Fibroblast of skin of left quadriceps (primary cell): ENCODE measurements at regions not wholly inside any gene's neighbourhood (a gene's known extent, or its start where the extent isn't known, plus 50 kb on each side); places are given as distances from the start of the nearest gene placed in this dataset.

Experiments
- DNase-seq, 2 experiments: peaks; one replicate each; pipeline ENCODE4 v3.0.0-alpha.2; 2013; ENCODE audit warnings: low read depth in 2 of 2

GRCh38 chr9:120117081-120117480, 462.9 kb downstream of the CDK5RAP2 start:
- DNase-seq = no peak

DNA sequence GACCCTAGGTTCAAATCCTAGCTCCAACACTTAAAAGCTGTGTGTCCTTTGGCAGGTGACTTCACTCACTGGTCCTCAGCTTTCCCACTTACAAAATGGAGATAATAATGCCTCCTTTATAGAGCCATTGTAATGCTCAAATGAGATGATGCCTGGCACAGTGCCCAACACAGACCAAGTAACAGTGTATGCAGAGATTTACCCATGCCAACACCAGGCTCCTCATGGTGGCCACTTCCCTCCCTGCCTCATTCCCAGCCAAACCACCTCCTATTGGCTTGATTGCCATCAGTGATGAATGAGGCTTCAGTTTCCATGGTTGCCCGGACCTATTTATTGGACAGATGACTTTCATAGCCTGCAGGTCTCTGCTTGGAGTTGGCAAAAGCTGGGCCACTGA, 469.4 kb downstream of the CDK5RAP2 start:
- no peak for DNase-seq

DNA sequence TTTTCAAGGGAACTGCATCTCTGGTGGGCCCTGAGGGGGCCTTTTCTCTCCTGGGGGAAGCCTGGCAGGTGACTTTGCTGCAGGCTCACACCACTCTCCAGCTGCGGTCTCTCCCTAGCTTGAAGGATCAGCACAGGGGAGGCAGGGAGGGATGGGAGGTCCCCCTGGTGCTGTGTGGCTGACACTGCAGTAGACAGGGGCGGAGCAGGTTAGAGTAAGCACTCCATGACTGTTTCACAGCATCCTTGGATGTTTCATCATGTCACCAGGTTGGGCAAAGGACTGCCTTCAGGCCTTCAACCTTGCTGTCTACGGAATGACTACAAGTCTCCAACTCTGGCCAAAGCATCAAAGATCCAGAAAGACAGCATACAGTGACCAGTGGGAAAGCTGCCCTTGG, 470.7 kb downstream of the CDK5RAP2 start:
- DNase-seq = no peak

DNA sequence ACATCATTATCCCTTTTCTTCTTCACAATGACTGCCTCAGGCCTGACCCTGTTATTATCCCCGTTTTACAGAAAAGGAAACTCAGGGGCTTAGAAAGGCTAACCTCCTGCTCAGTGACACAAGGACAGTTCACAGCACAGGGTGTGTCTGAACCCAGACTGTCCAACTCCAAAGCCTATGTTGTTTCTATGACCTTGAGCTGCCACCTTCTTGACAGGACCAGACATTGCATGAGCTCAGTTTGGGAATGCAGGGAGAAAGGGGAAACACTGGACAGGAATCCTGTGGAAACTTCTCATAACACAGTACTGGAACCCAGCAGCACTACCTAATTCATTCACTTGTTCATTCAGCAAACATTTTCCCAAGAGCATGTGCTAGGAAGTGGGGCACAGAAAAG, 472.8 kb downstream of the CDK5RAP2 start:
- DNase-seq = no peak

- no peak for DNase-seq
Measured at GRCh38 chr9:120104771-120105170, 475.2 kb downstream of the CDK5RAP2 start.

DNA sequence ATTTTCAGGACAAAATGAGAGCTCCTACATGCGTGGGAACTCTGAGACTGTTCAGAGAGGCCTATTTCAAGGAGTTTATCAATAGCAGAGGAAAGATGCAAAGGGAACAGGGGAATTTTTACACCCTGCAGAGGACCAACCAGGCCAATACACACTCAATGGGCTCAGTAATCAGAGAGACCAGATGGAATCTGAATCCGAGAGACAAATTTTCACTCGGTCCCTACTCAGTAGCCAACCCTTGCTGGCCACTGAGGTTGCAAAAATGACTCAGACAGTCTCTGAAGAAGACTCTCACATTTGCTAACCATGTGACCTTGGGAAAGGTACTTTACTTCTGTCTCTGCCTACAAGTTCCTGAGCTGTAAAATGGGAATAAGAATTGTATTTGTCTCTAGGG, 479.4 kb downstream of the CDK5RAP2 start:
- no peak for DNase-seq

GRCh38 chr9:120099065-120099464, 480.9 kb downstream of the CDK5RAP2 start:
- no peak for DNase-seq

DNA sequence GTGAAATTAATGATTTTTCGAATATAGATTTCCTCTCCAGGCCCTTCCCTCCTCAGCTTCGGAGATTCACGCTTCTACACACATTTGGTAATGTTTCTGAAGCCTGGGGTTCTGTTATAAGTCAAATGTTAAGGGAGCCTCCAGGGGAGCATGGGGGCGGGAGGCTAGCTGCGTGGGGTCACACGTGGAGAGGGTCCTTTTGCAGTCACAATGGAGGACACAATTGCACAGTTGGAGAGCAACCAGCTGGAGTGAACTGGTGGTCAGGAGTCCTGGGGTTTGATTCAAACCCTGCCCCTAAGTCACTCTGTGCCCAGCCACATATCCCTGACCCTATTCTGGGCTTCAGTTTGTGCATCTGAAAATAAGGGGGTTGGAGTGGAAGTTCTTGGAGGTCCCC, 481.4 kb downstream of the CDK5RAP2 start:
- no peak for DNase-seq

DNA sequence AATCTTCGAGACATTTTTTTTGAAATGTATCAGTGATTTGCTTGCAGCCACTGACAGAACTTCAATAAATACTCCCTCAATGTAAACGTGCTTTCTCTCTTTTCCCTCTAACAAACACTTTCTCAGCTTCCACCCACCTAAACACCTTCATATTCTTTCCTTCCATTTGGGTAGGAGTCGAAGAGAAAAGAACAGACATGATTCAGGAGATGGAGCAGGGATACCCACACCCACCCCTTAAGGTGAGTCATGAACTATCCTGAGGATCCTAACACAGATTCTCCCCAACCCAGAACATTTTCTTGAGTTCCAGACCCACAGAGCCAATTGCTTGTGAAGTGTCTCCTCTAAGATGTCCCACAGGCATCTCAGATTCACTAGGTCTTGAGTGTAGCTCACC, 488.8 kb downstream of the CDK5RAP2 start:
- DNase-seq = no peak

- no peak for DNase-seq
Measured at GRCh38 chr9:120080849-120081248, 499.1 kb downstream of the CDK5RAP2 start.

DNA sequence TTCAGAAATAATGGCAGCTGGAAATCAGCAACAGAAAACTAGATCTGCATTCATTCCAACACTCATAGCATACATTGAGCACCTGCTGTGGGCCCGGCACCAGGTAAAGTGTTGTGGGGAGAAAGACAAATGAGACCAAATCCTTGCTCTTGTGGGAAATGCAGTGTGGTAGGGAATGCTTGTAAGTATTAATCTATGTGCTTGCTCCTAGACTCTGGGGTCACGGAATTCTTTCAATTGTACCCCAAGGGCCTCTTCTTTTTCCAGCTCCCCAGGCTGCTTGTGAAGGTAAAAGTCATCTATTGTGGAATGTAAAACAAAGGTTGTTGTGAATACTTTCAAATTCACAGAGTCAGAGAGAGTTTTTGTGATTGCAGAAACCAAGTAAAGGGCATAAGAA, 501.9 kb downstream of the CDK5RAP2 start:
- no peak for DNase-seq

DNA sequence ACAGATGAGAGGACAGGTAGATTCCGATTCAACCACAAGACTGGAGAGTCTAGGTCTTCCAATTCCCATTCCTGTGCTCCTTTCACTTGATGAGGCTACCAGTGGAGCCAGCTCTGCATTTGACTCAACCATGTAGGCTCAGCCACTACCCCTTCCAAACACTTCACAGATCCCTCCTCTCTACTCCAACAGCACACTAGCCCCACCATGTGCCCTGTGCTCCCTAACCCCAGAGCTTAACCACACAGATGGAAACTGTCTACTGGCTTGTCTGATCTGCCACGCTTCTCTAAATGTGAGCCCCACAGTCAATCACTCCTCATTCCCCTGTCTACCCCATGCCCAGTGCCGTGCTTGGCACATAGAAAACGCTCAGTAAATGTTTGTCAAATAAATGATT, 508.2 kb downstream of the CDK5RAP2 start:
- DNase-seq = no peak

- DNase-seq = no peak
Measured at GRCh38 chr9:120066315-120066714, 513.7 kb downstream of the CDK5RAP2 start.

- DNase-seq = no peak
Measured at GRCh38 chr9:120065151-120065550, 514.8 kb downstream of the CDK5RAP2 start.

- no peak for DNase-seq
Measured at GRCh38 chr9:120045011-120045410, 535.0 kb downstream of the CDK5RAP2 start.

GRCh38 chr9:120043448-120043847, 536.5 kb downstream of the CDK5RAP2 start:
- no peak for DNase-seq

GRCh38 chr9:120040896-120041295, 539.1 kb downstream of the CDK5RAP2 start:
- DNase-seq = no peak

GRCh38 chr9:120038342-120038741, 541.6 kb downstream of the CDK5RAP2 start:
- DNase-seq = no peak

DNA sequence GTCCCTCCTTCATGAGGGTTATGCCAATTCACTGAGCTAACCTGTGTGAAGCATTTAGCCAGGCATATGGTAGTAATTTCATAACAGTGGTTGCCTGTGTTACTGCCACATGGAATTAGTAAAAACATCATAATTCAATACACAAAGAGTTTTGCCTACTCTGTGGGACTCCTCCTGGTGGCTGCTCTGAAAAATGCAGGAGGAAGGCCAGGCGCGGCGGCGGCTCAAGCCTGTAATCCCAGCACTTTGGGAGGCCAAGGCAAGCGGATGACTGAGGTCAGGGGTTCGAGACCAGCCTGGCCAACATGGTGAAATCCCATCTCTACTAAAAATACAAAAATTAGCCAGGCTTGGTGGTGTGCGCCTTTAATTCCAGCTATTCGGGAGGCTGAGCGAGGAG, 547.3 kb downstream of the CDK5RAP2 start:
- DNase-seq = no peak

DNA sequence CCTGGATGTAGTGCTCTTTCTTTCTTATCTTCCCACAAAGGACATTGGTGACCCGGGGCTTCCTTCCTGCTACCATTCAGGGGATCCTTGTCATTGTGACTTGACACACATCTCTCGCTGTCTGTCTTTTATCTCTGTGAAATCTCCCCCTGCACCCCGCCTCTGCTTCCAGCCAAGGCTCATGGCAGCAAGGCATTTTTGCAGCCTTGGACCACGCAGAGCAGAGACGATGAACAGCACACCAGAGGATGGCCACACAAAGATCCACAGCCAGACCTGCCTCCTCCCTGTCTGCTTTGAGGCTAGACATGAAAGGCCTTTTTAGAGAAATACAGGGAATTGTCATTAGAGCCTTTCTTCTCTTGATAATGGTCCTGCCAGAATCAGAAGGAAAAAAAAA, 549.1 kb downstream of the CDK5RAP2 start:
- no peak for DNase-seq

DNA sequence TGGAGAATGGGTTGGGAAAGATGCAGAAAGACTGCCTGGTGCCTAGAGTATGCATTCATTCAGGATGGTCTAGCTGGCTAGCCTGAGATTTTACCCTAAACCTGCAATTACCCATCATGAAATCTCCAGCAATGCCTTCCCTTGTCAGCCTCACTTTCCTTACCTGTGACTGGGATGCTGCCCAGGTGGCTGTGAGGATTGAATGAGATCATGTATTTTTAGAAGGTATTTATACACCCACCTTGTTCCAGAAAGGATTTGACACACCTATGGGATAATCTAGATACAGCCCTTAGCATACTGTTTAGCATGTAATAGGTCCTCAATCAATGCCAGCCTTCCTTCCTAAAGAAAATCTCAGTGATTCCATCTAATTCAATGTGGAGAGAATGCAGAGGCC, 561.4 kb downstream of the CDK5RAP2 start:
- DNase-seq = no peak

- DNase-seq = no peak
Measured at GRCh38 chr9:120018037-120018436, 561.9 kb downstream of the CDK5RAP2 start.

DNA sequence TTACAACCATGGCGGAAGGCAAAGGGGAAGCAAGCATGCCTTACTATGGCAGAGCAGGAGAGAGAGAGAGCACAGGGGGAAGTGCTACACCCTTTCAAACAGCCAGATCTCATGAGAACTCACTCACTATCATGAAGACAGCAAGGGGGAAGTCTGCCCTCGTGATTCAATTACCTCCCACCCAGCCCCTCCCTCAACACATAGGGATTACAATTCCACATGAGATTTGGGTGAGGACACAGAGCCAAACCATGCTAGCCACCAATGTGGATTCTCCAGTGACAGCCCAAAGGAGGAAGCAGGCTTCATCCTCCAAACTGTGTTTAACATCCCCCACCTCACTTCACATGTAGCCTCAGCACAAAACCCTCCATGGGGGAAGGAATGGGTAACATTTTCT, 563.7 kb downstream of the CDK5RAP2 start:
- DNase-seq = no peak

GRCh38 chr9:120014796-120015195, 565.2 kb downstream of the CDK5RAP2 start:
- DNase-seq = no peak

GRCh38 chr9:120009856-120010255, 570.1 kb downstream of the CDK5RAP2 start:
- no peak for DNase-seq
